NCI-H2107 treated with DMSO at 0.1 percent for 48 hours (cell line): ENCODE measurements at regions not wholly inside any gene's neighbourhood (a gene's known extent, or its start where the extent isn't known, plus 50 kb on each side); places are given as distances from the start of the nearest gene placed in this dataset.

Experiments used
- DNase-seq: peaks from one replicate; lab custom pipeline; 2025; ENCODE audit not compliant: unreplicated experiment; lab: John Stamatoyannopoulos, UW

DNA sequence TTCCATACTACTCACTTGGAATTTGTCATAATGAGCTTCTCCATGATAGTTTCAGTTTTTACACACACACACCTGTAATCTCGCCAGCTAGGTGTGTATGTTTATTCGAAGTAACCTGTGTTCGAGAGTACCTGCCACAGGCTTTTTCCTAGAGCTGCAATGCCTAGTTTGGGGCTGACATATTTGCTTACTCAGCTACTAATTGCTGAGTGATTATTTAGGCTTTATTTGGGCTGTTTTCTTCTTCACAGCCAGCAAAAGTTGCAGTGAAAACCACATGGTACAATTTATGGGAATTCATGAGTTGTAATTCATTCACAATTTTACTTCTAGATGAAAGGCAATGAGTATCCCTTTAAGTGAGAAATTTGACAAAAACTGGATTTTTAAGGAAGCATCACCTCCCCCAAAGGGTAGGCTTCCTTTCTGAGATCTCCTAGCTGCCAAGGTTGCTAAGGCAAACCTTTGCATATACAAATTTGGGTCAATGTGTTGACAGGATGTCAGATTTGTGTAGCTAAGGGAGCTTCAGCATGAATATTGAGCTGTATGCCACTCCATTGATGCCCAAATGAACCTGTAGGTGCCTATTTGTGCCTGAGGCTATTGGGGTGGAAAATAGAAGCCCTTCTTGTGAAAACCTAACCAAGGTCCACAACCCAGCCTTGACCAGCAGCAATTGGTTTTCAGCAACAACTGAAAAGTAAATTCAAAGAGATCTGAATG, 108.7 kb upstream of the OTX2 start:
- no peak for DNase-seq

DNA sequence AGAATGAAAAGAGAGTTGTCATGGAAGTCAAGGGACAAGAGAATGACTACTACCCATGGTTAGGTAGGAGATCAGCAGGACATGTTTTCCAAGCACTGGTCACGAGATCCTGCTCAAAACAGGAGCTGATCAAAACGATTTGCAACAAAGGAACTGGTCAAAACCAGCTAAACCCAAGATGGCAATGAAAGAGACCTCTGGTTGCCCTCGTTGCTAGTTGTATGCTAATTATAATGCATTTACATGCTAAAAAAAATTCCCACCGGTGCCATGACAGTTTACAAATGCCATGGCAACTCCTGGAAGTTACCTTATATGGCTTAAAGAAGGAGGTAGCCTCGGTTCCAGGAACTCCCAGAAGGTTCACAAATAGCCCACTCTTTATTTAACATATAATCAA, 95.0 kb upstream of the OTX2 start:
- no peak for DNase-seq

DNA sequence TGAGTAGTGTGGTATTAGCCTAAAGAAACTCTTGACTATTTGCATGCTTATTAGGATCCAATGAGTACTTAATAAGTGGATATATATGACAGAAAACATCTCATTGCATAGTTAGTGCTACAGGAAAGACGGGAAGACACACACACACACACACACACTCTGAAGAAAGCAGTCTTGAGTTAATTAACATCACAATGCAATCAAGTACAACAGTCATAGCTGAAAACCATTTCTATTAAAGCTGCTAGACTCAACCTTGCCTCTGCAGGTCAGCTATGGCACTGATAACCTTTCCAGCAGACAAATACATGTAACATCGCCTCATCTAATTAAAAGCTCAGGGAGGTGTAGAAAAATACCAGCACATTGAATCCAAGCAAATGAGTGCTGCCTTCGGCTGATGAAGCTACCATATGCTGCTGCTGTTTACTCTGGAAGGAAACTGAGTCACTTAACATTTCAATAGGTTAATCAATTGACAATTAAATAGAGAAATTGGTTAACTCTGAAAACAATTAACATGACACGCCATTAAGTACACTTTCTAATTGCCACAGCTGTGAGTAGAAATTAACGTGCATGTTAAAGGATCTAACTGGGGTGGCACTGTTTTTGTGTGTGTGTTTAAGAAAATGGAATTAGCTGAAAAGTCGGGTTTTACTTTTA, 93.2 kb upstream of the OTX2 start:
- DNase-seq = no peak

DNA sequence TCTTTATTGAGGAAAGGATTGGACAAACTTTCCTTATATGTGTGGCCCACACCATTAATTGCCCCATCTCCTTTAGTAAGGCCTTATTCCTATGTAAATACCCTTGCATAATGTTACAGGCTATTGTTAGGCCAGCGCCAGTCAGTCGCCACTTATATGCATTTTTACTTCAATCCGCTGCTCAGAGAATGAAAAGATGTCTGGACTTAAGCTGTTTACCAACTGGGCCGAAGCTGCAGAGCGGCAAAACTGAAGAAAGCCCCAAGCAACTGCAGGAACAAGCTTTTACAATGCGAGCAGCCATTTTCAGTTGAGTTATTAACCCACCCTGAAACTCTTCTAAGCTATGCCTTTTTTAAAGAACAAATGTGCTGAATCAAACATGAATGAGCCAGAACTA, 92.1 kb upstream of the OTX2 start:
- DNase-seq = no peak

DNA sequence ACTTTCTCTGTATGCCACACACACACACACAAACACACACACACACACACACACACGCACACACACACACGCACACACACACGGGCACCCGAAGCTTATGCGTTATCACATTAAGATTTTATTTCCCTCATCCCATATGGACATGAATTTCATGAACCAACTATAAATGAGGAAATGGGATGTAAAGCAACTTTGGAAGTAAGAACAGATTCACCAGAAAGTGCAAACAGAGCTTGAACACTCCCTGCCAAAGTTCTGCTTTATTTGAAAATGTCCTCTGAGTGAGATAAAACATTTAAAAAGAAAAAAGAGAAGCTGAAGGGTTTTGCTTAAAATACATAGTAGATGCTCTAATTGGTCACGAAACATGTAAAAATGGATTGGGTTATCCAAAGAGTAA, 90.4 kb upstream of the OTX2 start:
- no peak for DNase-seq

DNA sequence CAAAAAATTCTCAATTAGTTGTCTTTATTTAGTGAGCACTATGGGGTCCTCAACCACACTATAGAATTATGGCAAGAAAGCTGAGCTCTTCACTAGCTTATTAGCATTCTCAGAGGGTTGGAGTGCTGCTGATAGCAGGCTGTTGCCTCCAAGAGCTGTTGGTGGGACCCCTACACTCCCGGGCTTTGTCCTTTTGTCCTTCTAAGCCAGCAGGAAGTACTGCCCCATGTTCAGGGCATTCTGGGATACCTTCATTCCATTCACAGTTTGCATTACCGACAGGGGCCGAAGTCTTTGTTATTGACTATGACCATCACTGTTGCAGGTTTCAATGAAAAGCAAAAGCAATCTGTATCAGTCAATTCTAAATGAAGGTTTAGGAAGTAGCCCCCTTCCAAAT, 89.5 kb upstream of the OTX2 start:
- DNase-seq = no peak

DNA sequence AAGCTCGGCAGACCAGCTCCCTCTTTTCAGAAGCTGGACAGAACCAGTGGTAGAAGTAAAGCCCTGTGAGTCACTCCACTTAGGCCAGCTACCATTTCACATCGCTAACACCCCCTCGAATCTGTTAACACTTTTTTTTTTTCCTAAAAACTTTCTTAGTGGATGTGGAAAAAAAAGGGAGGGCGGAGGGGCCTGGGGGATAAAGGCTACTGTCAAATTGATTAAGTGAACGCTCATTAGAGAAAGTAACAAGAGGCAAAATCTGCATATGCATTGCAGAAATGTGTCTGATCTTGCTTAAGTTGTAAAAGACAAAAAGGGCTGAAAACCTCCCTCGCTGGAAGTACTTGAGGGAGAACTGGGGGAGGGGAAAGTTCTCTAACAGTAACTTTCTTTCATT, 86.6 kb upstream of the OTX2 start:
- DNase-seq = no peak

DNA sequence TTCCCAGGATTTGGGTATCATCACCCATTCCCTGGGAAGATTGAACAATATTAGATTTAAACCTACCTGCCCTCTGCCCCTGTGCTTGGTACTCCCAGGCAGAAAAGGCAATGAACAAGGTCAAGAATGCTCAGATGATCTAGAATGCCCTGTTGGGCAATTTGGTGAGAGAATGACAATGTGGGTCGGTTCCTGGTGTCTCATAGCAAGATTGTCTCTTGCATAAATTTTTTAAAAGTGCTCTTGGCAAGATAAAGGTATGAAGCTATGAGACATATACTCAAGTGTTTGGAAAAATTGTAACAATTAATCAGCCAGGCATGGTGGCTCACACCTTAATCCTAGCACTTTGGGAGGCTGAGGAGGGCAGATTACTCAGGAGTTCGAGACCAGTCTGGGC, 86.0 kb upstream of the OTX2 start:
- no peak for DNase-seq

DNA sequence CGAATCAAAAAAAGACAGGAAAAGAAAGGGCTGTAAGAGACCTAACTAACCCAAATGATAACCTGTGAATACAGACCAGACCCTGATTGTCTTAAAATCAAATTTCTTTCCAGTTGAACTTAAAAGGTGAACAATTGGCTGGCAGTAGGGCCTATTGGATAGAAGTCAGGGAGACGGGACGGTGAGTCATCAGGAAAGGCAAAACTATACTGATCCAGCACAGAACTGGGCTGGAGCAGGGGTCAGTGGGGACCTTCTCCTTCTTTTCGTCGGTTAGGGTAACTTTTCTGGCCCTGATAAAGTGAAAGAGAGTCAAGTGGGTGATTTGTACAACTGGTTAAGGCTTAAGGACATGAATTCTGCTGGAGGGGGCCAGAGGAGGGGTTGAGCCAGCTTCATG, 84.9 kb upstream of the OTX2 start:
- no peak for DNase-seq

DNA sequence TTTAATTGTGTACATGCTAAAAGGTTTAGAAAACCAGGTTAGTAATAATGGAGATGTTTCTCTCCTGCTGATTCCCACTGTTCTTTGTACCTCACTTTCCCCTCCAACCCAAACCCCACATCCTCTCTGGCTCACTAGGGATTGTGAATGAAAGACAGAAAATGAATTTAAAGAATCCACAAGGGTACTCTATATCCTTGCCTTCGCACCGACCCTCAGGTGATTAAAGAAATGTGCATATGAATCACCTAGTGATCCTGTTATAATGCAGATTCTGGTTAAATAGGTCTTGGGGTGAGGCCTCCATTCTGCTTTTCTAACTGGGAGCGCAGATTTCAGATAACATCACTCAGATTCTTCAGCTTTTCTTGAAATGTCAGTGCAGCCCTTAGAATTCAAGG, 84.3 kb upstream of the OTX2 start:
- DNase-seq = no peak

DNA sequence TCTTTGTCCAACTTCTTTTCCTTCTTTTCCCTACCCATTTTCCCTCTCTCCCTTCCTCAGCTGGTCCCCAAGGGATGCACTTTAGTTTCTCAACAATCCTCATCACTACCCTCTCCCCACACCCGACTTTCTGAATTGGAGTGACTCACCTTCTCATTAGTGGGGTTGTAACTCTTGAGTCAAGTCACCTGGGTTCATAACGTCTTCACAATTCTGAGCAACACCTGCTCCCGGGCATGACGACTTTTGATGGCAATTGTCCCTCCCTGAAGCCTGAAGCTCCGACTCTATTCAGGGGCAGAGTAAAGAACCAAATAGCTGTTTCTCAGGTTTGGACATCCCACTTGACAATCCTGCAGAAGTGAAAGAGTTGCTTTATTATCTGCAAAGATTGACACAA, 82.7 kb upstream of the OTX2 start:
- peak; percentile 84 for DNase-seq

DNA sequence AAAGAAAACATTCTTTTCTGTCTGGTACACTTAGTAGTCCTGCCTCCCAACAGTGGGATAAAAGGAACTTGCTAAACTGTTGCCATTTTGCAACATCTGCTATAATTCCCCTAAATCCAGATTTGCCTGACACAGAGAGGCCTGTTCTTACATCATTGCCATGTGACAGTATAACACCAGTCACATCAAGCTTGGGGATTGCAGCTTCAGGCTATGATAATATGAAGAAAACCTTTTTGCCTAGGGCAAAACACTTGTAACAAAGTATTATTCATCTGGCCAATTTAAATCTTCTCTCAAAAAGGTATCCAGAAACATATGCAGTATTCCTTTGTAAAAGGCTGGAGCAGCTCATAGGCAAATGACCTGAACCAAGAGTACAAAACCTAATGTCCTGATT, 80.9 kb upstream of the OTX2 start:
- DNase-seq = no peak

DNA sequence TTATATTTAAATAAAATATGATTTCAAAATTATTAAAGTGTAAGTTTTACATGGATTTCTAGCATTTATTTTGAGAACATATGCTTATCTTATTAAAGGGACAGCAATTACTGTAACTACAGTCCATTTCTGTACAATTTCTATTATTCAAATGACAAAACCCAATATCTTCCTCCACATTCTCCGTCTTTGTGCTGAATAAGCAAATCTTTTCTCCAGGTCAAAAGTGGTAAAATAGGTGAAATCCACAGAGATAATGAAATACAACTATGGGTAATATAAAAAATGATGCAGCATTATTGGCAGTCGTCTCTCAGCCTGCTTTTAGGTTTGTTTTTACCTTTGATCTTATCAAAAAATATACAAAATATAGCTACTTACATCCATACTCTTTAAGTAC, 79.4 kb upstream of the OTX2 start:
- no peak for DNase-seq

DNA sequence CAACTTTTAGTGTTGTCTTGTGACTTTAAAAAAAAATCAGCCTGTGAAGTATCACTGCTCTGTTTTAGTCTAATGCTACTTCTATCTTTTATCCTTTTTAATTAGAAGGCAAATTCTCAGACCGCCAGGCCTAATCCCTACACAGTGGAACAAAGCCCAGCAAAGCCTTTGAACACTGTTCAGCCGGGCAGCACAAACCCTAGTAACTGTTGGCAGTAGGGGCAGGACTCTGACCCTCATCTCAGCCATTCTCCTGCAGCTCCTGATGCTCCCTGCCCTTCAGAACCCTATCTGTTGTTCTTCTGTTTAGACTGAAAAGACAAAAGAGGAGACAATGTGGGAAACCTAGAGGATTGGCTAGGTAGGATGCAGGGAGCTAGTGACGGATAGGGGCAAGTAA, 78.0 kb upstream of the OTX2 start:
- DNase-seq = no peak

DNA sequence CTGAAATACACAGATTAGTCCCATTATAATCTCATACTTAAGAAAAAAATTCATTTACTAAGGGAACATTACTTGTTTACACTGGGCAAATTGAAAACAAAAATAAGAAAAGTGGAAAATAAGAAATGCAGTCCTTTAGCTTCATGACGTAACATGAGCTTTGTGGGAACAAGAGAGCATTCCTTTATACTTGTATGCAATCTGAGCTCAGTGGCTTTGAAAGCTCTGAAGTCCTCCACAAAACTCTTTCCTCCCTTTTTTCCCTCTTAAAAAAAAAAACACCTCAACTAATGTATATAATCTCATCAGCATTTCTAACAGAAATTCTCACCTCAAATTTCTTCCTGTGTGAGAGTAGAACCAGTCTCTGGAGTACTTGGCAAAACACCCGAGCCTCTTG, 76.9 kb upstream of the OTX2 start:
- peak; percentile 59 for DNase-seq

DNA sequence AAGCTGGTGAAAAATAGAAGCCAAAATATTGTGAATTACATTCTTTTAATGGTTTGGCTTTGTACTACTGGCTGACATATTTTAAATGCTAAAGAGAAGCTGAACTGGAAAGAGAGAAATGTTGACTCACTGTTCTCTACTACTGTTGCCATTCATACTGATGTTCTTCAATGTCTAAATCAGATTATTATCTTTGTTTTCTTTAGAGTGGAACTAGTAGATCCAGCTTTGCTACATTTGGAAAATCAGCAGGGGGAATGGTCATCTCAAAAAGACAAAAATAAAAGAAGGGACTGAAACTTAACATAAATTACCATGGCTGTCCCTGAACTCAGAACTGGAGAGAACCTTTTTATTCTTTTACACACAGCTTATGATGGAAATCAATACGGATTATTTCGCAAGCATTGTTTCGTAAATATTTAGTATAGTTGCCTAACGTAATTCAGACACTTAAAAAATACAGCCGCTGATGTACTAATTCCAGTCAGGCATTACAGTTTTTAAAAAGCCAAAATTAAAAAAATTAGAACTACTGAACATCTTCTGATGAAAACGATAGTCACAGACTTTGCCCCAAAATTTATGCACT, 76.3 kb upstream of the OTX2 start:
- DNase-seq = no peak

DNA sequence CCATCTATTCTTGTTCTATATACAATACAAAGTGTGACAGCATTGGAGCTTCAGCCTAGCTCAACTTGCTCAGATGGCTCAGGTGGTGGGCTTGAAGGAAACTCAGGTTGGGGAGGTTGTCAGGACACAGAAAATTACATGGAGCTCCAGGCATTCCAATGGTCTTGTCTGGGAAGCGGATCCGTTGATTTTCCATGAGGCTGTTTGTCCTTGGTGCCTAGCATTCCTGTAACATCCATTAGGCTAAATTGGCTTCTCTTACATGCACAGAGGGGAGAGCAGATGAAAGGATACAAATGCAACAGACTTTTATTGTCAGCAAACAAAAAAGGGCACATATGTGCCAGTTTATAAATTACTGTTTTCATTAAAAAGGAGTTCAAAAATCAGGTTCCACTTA, 75.5 kb upstream of the OTX2 start:
- DNase-seq = no peak

DNA sequence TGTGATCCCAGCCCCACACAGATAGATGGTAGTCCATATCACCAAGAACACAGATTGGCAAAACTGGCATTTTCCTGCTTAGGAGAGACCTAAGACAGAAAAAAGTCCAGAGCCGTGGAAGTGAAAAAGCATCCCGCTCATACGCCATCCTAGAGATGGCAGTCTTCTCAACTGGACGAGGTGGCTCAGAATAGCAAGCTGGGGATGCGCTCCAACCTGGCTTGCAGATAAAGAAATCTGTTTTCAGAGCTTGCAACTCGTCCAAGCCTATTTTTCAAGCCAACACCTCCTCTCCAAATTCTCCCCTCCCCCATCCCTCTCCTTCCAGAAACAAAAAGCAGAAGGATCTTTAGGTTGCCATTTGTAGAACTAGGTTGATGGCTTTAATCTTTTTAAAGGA, 74.3 kb upstream of the OTX2 start:
- no peak for DNase-seq

DNA sequence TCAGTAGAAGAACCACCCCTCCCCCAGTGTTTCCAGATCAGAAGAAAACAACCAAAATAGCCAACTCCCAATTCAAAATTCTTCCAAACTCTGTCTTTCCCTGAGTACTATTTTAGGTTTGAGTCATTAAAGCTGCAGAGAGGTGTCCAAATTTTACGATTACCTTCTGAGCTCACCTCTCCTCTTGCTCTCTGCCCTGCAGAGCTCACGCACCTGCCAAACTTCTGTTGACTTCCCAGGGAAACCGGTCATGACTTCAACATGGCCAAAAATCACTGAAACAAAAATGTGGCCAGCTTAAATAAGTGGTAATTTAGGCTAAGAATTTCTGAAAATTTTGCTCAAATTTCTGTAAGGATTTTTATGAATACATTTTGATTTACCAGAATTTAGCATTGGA, 70.9 kb upstream of the OTX2 start:
- no peak for DNase-seq

DNA sequence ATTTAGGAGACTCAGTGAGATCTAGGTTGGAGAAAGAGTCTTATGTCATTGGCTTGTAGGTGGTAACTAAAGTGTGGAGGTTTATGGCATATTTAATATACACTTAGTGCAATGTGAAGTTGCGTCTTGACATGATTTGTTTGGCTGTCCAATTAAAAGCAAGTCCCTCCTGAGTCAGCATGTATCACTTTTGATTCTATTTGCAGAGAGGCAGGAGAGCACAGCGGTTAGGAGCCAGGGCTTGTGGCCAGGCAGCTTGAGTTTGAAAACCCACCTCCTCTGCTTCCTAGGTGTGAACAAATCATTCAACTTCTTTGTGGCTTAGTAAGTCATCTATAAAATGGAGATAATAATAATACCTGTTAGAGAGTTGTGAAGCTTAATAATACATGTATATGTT, 68.5 kb upstream of the OTX2 start:
- DNase-seq = no peak

DNA sequence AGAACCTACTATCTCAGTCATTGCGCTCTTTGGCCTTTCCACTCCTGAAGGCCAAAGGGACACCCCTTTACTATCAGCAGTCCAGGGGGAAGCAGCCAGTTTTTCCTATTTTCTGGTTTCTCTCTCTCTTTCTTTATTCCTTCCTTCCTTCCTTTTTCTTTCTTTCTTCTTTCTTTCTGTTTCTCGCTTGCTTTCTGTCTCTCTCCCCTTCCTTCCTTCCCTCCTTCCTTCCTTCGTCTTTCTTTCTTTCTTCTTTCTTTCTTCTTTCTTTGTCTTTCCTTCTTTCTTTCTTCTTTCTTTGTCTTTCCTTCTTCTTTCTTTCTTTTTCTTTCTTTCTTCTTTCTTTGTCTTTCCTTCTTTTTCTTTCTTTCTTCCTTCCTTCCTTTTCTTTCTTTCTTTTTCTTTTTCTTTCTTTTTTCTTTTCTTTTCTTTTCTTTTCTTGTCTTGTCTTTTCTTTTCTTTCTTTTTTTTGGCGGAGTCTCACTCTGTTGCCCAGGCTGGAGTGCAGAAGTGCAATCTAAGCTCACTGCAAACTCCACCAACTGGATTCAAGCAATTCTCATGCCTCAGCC, 64.9 kb upstream of the OTX2 start:
- no peak for DNase-seq

DNA sequence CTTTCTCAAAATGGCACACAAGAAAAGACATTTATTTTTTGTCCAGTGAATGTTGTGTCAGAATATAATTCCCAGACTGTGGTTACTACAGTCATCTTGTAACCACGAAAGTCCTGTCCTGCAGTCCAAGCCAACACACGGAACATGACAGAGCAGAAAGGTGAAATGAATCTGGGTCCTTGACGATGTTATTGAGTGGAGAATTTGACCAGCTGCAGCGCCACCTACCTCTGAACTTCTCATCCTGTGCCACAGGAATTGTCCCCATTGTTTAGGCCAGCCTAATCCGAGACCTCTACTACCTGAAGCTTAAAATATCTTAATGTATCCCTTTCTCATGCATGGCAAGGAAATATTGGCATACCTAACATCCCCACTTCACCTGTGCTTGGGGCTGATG, 64.1 kb upstream of the OTX2 start:
- DNase-seq = peak; percentile 49
